ENCODE measurements at regions not wholly inside any gene's neighbourhood (a gene's known extent, or its start where the extent isn't known, plus 50 kb on each side); places are given as distances from the start of the nearest gene placed in this dataset.
A peak's percentile ranks its signal among the peaks of the same experiment; 100 is the strongest.

DNA sequence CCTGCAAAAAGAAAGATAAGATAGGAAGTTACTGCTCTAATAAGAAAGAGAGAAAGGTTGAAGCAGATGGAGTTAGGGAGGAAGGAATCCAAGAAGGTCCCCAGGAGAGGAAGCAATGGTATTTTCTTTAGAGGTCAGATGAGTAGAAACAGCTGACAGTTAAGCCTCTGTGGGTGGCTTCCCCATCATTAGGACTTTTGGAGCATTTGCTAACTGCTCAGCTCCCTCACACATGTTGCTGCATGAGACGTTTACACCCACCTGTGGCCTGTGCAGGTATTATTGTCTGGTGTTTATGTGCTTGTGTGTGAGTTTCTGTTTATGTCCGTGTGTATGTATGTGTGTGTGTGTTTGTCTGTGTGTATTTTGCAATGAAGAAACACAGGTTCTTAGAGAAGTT is 346.8 kb downstream of the RAB28 start:
- FAIRE-seq (no peak), DNase-seq (no peak), ATAC-seq (no peak)
- Histone ChIP-seq H3K9me3 (no peaks in the 10 kb centered on the region), H3K36me3 (no peaks in the 10 kb centered on the region), H3K27ac (no peak overlapping the region), H3K4me1 (no peaks in the 10 kb centered on the region), H3K27me3 (no peaks in the 10 kb centered on the region), H3K4me3 (no peak overlapping the region)
- intact Hi-C loops (cut with DNase I) = no loop called here
- 51 to 62% methylated on average over 2 of the region's 2 CpGs for WGBS, 2 donors
- TF ChIP-seq, protein P1, sequence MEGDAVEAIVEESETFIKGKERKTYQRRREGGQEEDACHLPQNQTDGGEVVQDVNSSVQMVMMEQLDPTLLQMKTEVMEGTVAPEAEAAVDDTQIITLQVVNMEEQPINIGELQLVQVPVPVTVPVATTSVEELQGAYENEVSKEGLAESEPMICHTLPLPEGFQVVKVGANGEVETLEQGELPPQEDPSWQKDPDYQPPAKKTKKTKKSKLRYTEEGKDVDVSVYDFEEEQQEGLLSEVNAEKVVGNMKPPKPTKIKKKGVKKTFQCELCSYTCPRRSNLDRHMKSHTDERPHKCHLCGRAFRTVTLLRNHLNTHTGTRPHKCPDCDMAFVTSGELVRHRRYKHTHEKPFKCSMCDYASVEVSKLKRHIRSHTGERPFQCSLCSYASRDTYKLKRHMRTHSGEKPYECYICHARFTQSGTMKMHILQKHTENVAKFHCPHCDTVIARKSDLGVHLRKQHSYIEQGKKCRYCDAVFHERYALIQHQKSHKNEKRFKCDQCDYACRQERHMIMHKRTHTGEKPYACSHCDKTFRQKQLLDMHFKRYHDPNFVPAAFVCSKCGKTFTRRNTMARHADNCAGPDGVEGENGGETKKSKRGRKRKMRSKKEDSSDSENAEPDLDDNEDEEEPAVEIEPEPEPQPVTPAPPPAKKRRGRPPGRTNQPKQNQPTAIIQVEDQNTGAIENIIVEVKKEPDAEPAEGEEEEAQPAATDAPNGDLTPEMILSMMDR (IDR thresholded peaks at IDR 0.05) = no peak

DNA sequence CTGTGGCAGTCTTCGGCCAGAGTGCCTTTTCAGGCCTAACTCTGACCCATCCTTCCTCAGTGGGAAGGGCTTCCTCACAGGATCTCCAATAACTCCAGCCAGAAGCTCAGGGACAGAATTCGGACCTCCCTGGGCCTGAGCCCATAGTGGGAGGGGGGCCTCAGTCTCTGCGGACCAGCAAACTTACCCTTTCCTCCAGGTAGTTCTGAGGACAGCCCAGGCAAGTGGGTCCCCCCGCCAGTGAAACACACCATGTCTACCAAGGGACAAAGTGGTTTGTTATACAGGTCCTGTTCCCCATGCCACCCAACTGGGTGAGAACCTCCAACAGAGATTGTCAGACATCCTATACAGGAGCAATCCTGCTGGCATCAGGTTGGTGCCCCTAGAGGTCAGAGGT is 350.4 kb downstream of the RAB28 start:
- Histone ChIP-seq H3K9me3 (no peaks in the 10 kb centered on the region), H3K27me3 (no peaks in the 10 kb centered on the region), H3K36me3 (no peaks in the 10 kb centered on the region), H3K27ac (no peak overlapping the region), H3K4me3 (no peak overlapping the region), H3K4me1 (no peaks in the 10 kb centered on the region)
- no peak for DNase-seq
- 90 to 93% methylated on average over 4 of the region's 4 CpGs for whole genome bisulfite sequencing, 2 donors
- no peak for FAIRE-seq
- intact Hi-C loops (cut with DNase I) = no loop called here
- TF ChIP-seq, protein P1 (IDR thresholded peaks at IDR 0.05) = no peak
- ATAC-seq = no peak

DNA sequence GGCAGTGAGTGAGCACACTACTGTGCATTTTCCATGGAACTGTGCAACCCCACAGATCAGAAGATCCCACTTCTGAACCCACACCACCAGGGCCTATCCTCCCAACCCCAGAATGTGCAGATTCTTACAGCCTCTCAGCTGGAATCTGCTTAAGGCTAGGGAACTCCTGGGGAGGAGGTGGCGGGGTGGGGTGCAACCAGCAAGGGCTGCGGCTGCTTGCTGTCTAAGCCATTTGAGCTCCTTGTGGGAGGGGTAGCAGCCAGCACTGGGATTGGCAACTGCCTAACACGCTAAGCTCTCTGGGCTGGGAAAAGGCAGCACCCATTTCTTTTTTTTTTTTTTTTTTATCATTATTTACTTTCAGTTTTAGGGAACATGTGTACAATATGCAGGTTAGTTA is 353.3 kb downstream of the RAB28 start:
- no peak overlapping the region for H3K4me3 ChIP-seq
- TF ChIP-seq, protein P1 (IDR thresholded peaks at IDR 0.05) = no peak
- intact Hi-C loops (cut with DNase I) = no loop called here
- H3K27me3 ChIP-seq = no peaks in the 10 kb centered on the region
- DNase-seq = no peak
- no peak overlapping the region for H3K27ac ChIP-seq
- H3K4me1 ChIP-seq = no peaks in the 10 kb centered on the region
- no peak for FAIRE-seq
- 60 to 71% methylated on average over 3 of the region's 3 CpGs for WGBS, 2 donors
- no peak for ATAC-seq
- no peaks in the 10 kb centered on the region for H3K36me3 ChIP-seq
- no peaks in the 10 kb centered on the region for H3K9me3 ChIP-seq

DNA sequence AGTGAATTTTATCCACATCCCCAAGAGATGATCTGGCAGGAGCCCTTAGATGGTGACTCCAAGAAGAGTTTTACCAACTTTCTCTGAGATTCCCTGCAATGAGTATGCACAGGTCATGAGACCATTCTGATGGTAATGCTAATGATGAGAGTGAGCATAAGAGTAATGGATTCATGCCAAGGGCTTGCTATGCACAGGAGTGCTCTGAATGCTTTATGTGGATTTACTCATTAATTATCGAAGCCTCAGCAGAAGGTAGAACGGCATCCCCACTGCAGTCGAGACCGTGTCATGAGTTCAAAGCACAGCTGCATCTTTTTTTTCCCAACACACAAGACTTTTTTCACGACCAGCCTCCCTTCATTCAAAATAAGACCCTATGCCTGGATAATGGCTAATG is 355.0 kb downstream of the RAB28 start:
- no peak for ATAC-seq
- Histone ChIP-seq H3K9me3 (no peaks in the 10 kb centered on the region), H3K4me3 (no peak overlapping the region), H3K27me3 (no peaks in the 10 kb centered on the region), H3K27ac (no peak overlapping the region), H3K36me3 (no peaks in the 10 kb centered on the region), H3K4me1 (no peaks in the 10 kb centered on the region)
- no peak for FAIRE-seq
- intact Hi-C loops (cut with DNase I) = no loop called here
- WGBS, 2 donors = 84 to 85% methylated on average over 5 of the region's 5 CpGs
- DNase-seq = no peak
- TF ChIP-seq, protein P1 (IDR thresholded peaks at IDR 0.05) = no peak

DNA sequence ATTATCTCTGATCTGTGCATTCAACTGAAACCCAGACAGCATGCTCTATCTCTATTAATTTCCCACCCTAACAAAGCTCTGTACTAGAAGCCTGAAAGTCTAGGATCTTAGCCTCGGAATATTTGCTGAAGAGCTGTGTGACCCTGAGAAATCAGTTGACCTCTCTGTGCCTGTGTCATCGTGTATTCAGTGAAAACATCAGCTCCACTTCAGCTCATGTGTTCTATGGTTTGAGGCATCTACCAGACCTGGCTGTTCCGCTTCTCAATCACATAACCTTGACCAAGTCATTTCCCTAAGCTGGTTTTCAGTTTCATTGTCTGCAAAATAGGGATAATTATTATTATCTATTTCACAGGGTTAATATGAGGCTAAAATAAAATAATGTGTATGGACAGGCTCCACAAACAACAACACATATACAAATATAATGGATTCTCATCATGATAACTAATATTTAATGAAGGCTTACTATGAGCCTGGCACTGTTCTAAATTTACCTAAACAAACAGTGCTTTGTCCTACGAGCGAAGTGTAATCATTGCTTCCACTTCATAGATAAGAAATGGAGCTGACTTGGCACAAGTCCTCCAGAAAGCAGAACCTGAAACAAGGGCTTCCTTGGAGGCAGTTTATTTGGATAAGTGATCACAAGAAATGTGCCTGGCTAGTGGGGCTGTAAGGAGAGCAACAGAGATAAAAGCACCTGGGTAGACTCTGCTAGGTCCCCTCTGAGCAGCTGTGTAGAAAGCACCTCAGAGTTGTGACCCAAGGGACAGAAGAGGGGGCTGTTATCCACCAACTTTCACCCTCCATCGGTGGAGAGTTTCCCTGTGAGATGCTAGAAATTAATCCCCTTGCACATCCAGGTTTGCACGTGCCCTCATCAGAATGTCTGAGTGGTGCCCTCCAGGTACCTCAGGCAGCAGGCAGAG is 356.9 kb downstream of the RAB28 start:
- H3K27me3 ChIP-seq = no peaks in the 10 kb centered on the region
- 18 to 21% methylated on average over 7 of the region's 7 CpGs for WGBS, 2 donors
- TF ChIP-seq, protein P1 (IDR thresholded peaks at IDR 0.05) = no peak
- intact Hi-C loops (cut with DNase I) = no loop called here
- no peak for DNase-seq
- H3K4me3 ChIP-seq = no peak overlapping the region
- H3K27ac ChIP-seq = no peak overlapping the region
- ATAC-seq = peak in 3 of 4 donors; percentile 71 to 88 (median 74)
- H3K4me1 ChIP-seq = no peaks in the 10 kb centered on the region
- H3K36me3 ChIP-seq = no peaks in the 10 kb centered on the region
- no peak for FAIRE-seq
- H3K9me3 ChIP-seq = no peaks in the 10 kb centered on the region

Data from pancreas (tissue), 10 donors.